Fibroblast of lung (primary cell): ENCODE measurements at regions not wholly inside any gene's neighbourhood (a gene's known extent, or its start where the extent isn't known, plus 50 kb on each side); places are given as distances from the start of the nearest gene placed in this dataset.
A peak's percentile ranks its signal among the peaks of the same experiment; 100 is the strongest.

Source experiments
- DNase-seq, 2 donors: peaks; one replicate each; pipeline versions ENCODE4 v3.0.0 to v3.0.0-alpha.2; 2010; ENCODE audit warnings: low read depth in 2 of 2
- H2AFZ ChIP-seq: 2 replicates; pipeline ENCODE4 v1.5.1; 2012; ENCODE audit warnings: low read length, control low read depth, inconsistent platforms
- H3K27ac ChIP-seq: 2 replicates; pipeline ENCODE4 v1.5.1; 2011; ENCODE audit warnings: low read length, control low read depth; ENCODE audit not compliant: insufficient read depth
- H3K27me3 ChIP-seq: 2 replicates; pipeline ENCODE4 v1.5.1; 2011; ENCODE audit warnings: mild to moderate bottlenecking, low read length; ENCODE audit not compliant: control insufficient read depth, insufficient read depth
- H3K36me3 ChIP-seq: 2 replicates; pipeline ENCODE4 v1.5.1; 2011; ENCODE audit warnings: low read length; ENCODE audit not compliant: control insufficient read depth, insufficient read depth
- H3K4me1 ChIP-seq: 2 replicates; pipeline ENCODE4 v1.5.1; 2011; ENCODE audit warnings: low read length; ENCODE audit not compliant: control insufficient read depth, insufficient read depth; ENCODE audit errors: extremely low read depth
- H3K4me2 ChIP-seq: 2 replicates; pipeline ENCODE4 v1.5.1; 2011; ENCODE audit warnings: low read length, control low read depth; ENCODE audit not compliant: insufficient read depth; ENCODE audit errors: extremely low read depth
- H3K4me3 ChIP-seq, 4 experiments: fragments of 200-600 bp in 1 of 4; sonication (generic) in 1 of 4; replicated peaks in 1 of 4; 2 replicates each; pipeline ENCODE4 v1.5.1; 2011 to 2016; ENCODE audit warnings: low read length in 4 of 4, low read depth in 3 of 4, mild to moderate bottlenecking in 3 of 4, control low read depth in 2 of 4, inconsistent platforms in 1 of 4, mixed read lengths in 1 of 4; ENCODE audit not compliant: insufficient read depth in 1 of 4; ENCODE audit errors: control extremely low read depth in 1 of 4
- H3K79me2 ChIP-seq: 2 replicates; pipeline ENCODE4 v1.5.1; 2012; ENCODE audit warnings: mild to moderate bottlenecking, low read length, inconsistent platforms; ENCODE audit not compliant: control insufficient read depth, insufficient read depth
- H3K9ac ChIP-seq: 2 replicates; pipeline ENCODE4 v1.5.1; 2011; ENCODE audit warnings: mild to moderate bottlenecking, low read length, control low read depth; ENCODE audit not compliant: insufficient read depth
- H3K9me3 ChIP-seq: 2 replicates; pipeline ENCODE4 v1.5.1; 2012; ENCODE audit warnings: low read depth, low read length; ENCODE audit not compliant: control insufficient read depth, insufficient read depth
- H4K20me1 ChIP-seq: 2 replicates; pipeline ENCODE4 v1.5.1; 2011; ENCODE audit warnings: low read length; ENCODE audit not compliant: control insufficient read depth, insufficient read depth; ENCODE audit errors: extremely low read depth
- CTCF ChIP-seq, 2 donors: IDR thresholded peaks in 1 of 2; conservative IDR thresholded peaks in 1 of 2; 1 replicate in 1 of 2; 2 replicates in 1 of 2; pipeline ENCODE4 v1.5.1; 2011 to 2012; ENCODE audit warnings: low read length in 2 of 2, control low read depth in 1 of 2, inconsistent platforms in 1 of 2, low read depth in 1 of 2, mild to moderate bottlenecking in 1 of 2
- EZH2 ChIP-seq: IDR thresholded peaks from 2 replicates; pipeline ENCODE4 v1.5.1; 2012; ENCODE audit warnings: low read length, control low read depth, mild to moderate bottlenecking; ENCODE audit errors: missing control alignments

- no peaks in the 10 kb centered on the region for H4K20me1 ChIP-seq
- no peak overlapping the region for H3K4me2 ChIP-seq
- no peak overlapping the region for H3K4me3 ChIP-seq
- DNase-seq = no peak
- TF ChIP-seq EZH2 (no peak), CTCF (conservative IDR thresholded peaks at IDR 0.05 in 1 of 2, IDR thresholded peaks at IDR 0.05 in 1 of 2; ENCODE audit: low read depth in 1 of 2, low read length in 2 of 2) (no peak)
- H3K9ac ChIP-seq = no peak overlapping the region
- H3K79me2 ChIP-seq = no peaks in the 10 kb centered on the region
- no peaks in the 10 kb centered on the region for H3K36me3 ChIP-seq
- H3K27me3 ChIP-seq = no peaks in the 10 kb centered on the region
- no peaks in the 10 kb centered on the region for H3K9me3 ChIP-seq
- H3K27ac ChIP-seq = no peak overlapping the region
- no peaks in the 10 kb centered on the region for H3K4me1 ChIP-seq
- H2AFZ ChIP-seq = no peak overlapping the region
These were observed 66.7 kb upstream of the FAM136A start for GRCh38 chr2:70368545-70368944.

- Histone ChIP-seq H2AFZ (no peak overlapping the region), H3K36me3 (no peaks in the 10 kb centered on the region), H3K4me3 (no peak overlapping the region), H3K4me1 (no peaks in the 10 kb centered on the region), H4K20me1 (no peaks in the 10 kb centered on the region), H3K9ac (no peak overlapping the region), H3K79me2 (no peaks in the 10 kb centered on the region), H3K27ac (no peak overlapping the region), H3K9me3 (no peaks in the 10 kb centered on the region), H3K27me3 (no peaks in the 10 kb centered on the region), H3K4me2 (no peak overlapping the region)
- TF ChIP-seq CTCF (conservative IDR thresholded peaks at IDR 0.05 in 1 of 2, IDR thresholded peaks at IDR 0.05 in 1 of 2; ENCODE audit: low read depth in 1 of 2, low read length in 2 of 2) (no peak), EZH2 (no peak)
- DNase-seq = peak; percentile 4 to 32
These were observed 66.0 kb upstream of the FAM136A start for GRCh38 chr2:70367722-70368323.

GRCh38 chr2:70362661-70363060, 60.8 kb upstream of the FAM136A start:
- Histone ChIP-seq H2AFZ (no peak overlapping the region), H3K36me3 (no peaks in the 10 kb centered on the region), H3K79me2 (no peaks in the 10 kb centered on the region), H3K27me3 (no peaks in the 10 kb centered on the region), H3K4me3 (no peak overlapping the region), H3K9ac (no peak overlapping the region), H3K4me2 (no peak overlapping the region), H3K27ac (no peak overlapping the region), H4K20me1 (no peaks in the 10 kb centered on the region), H3K9me3 (no peaks in the 10 kb centered on the region), H3K4me1 (no peaks in the 10 kb centered on the region)
- TF ChIP-seq EZH2 (no peak), CTCF (conservative IDR thresholded peaks at IDR 0.05 in 1 of 2, IDR thresholded peaks at IDR 0.05 in 1 of 2; ENCODE audit: low read depth in 1 of 2, low read length in 2 of 2) (no peak)
- no peak for DNase-seq
